ENCODE measurements at regions not wholly inside any gene's neighbourhood (a gene's known extent, or its start where the extent isn't known, plus 50 kb on each side); places are given as distances from the start of the nearest gene placed in this dataset.

GRCh38 chr1:189669846-189670245 lies 807.8 kb downstream of the BRINP3 start:
- Histone ChIP-seq H3F3A (ENCODE audit: insufficient read depth, low read length, poor library complexity, severe bottlenecking) (no peaks in the 10 kb centered on the region), H3K36me3 (ENCODE audit: insufficient read depth, low read length) (no peaks in the 10 kb centered on the region), H3K4me2 (ENCODE audit: low read length) (no peak overlapping the region), H3K27ac (ENCODE audit: low read length) (no peak overlapping the region), H3K9me2 (ENCODE audit: insufficient read depth, low read length) (no peaks in the 10 kb centered on the region), H4K20me1 (ENCODE audit: insufficient read depth) (no peaks in the 10 kb centered on the region), H2AFZ (ENCODE audit: low read depth, low read length) (no peak overlapping the region), H3K79me2 (replicated peaks; ENCODE audit: insufficient read depth, low read length) (no peaks in the 10 kb centered on the region), H3K9ac (ENCODE audit: low read length) (no peak overlapping the region), H3K4me3 (ENCODE audit: low read length) (no peak overlapping the region), H3K27me3 (ENCODE audit: insufficient read depth, low read depth, low read length) (no peaks in the 10 kb centered on the region), H3K9me3 (ENCODE audit: low read length) (no peaks in the 10 kb centered on the region)
- TF ChIP-seq SMC3 (conservative IDR thresholded peaks at IDR 0.05; ENCODE audit: poor library complexity) (no peak), REST (IDR thresholded peaks at IDR 0.05; ENCODE audit: borderline replicate concordance) (no peak), EP300 (conservative IDR thresholded peaks at IDR 0.05; ENCODE audit: poor library complexity, severe bottlenecking) (no peak), RAD21 (conservative IDR thresholded peaks at IDR 0.05) (no peak), TAF1 (IDR thresholded peaks at IDR 0.05; ENCODE audit: low read depth) (no peak), POLR2AphosphoS5 (IDR thresholded peaks at IDR 0.05) (no peak), EZH2 (IDR thresholded peaks at IDR 0.05; ENCODE audit: borderline replicate concordance, insufficient read depth, low read length, poor library complexity, severe bottlenecking) (no peak), MXI1 (conservative IDR thresholded peaks at IDR 0.05; ENCODE audit: poor library complexity, severe bottlenecking) (no peak)

- Histone ChIP-seq H3K79me2 (replicated peaks; ENCODE audit: insufficient read depth, low read length) (no peaks in the 10 kb centered on the region), H3K4me2 (ENCODE audit: low read length) (no peak overlapping the region), H4K20me1 (ENCODE audit: insufficient read depth) (no peaks in the 10 kb centered on the region)
Measured at GRCh38 chr1:189673217-189673616, 804.4 kb downstream of the BRINP3 start.

More at GRCh38 chr1:189673217-189673616, 804.4 kb downstream of the BRINP3 start:
- H3K4me3 ChIP-seq (ENCODE audit: low read length) = no peak overlapping the region
- H3K36me3 ChIP-seq (ENCODE audit: insufficient read depth, low read length) = no peaks in the 10 kb centered on the region
- TF ChIP-seq CTCF (IDR thresholded peaks at IDR 0.05; ENCODE audit: poor library complexity, severe bottlenecking) (no peak), SMC3 (conservative IDR thresholded peaks at IDR 0.05; ENCODE audit: poor library complexity) (no peak), EZH2 (IDR thresholded peaks at IDR 0.05; ENCODE audit: borderline replicate concordance, insufficient read depth, low read length, poor library complexity, severe bottlenecking) (no peak), EP300 (conservative IDR thresholded peaks at IDR 0.05; ENCODE audit: poor library complexity, severe bottlenecking) (no peak), REST (IDR thresholded peaks at IDR 0.05; ENCODE audit: borderline replicate concordance) (no peak), RAD21 (conservative IDR thresholded peaks at IDR 0.05) (no peak), POLR2AphosphoS5 (IDR thresholded peaks at IDR 0.05) (no peak)
- H2AFZ ChIP-seq (ENCODE audit: low read depth, low read length) = no peak overlapping the region
- no peak overlapping the region for H3K9ac ChIP-seq (ENCODE audit: low read length)
- no peaks in the 10 kb centered on the region for H3K27me3 ChIP-seq (ENCODE audit: insufficient read depth, low read depth, low read length)
- no peaks in the 10 kb centered on the region for H3F3A ChIP-seq (ENCODE audit: insufficient read depth, low read length, poor library complexity, severe bottlenecking)
- no peak overlapping the region for H3K27ac ChIP-seq (ENCODE audit: low read length)
- no peaks in the 10 kb centered on the region for H3K9me2 ChIP-seq (ENCODE audit: insufficient read depth, low read length)
- H3K9me3 ChIP-seq (ENCODE audit: low read length) = no peaks in the 10 kb centered on the region
